SIG-M5 treated with dmso at 0.1 percent for 504 hours (cell line): ENCODE measurements at regions not wholly inside any gene's neighbourhood (a gene's known extent, or its start where the extent isn't known, plus 50 kb on each side); places are given as distances from the start of the nearest gene placed in this dataset.
"Not testable (repeated sequence)": the region's sequence is repeated elsewhere in the genome, so short reads cannot be mapped to it uniquely, and the experiment has no call there.

Experiments used
- DNase-seq: peaks from one replicate; lab custom pipeline; 2025; ENCODE audit not compliant: unreplicated experiment; lab: John Stamatoyannopoulos, UW

GRCh38 chr18:52242711-52243110, 97.3 kb upstream of the DCC start:
- no peak for DNase-seq

DNA sequence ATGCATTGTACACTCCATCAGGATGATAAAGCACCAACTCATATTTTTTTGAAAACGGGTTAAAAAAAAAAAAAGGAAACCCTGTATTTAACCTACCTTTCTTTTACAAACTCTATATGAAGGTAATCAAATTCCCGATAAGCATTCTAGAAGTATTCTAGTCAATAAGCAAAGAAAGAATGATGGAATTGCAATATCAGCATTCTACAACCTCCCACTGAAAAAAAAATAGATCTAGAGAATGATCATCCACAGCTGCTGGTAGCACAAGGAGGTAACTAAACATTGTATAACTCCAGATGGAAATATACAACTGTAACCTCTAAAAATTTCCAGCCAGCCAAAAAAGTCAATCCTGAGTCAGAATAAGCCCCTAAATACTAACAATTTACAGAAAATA, 95.3 kb upstream of the DCC start:
- DNase-seq: no peak

DNA sequence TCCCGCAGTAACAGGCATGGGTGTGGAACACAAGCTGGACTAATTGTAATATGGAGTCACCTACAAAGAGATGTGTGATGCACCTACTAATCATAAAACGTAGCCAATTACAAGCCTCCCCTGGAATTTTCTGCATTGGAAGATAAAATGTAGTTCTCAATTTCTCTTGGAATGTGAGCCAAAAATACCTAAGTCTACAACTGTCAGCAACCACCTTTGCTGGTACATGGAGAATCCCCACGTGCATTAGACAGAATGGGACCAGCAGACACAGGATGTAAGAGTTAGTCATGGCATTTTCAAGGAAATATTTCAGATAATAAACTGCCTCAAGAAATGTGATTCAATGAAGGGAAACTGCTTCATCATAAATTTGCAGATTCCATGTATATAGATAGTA, 85.6 kb upstream of the DCC start:
- DNase-seq: no peak

- not testable (repeated sequence) for DNase-seq
Observed at GRCh38 chr18:52257417-52257816, 82.6 kb upstream of the DCC start.

DNA sequence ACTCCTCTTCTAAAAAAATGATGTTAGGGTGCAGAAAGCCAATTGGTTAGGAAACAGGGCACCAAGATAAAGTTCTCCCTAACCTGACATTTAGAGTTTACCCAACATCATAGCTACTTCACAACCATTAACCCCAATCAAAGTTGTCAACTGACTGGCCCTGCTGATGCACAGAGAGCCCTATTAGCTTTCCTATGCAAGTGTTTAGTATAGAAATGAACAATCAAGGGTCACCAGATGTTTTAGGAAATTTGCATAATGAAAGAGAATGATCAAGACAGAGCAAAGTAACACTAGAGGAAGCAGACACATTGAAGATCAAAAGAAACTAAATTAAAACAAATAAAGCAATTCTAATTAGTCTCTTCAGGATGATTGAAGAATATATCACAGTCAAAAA, 64.2 kb upstream of the DCC start:
- DNase-seq: no peak

DNA sequence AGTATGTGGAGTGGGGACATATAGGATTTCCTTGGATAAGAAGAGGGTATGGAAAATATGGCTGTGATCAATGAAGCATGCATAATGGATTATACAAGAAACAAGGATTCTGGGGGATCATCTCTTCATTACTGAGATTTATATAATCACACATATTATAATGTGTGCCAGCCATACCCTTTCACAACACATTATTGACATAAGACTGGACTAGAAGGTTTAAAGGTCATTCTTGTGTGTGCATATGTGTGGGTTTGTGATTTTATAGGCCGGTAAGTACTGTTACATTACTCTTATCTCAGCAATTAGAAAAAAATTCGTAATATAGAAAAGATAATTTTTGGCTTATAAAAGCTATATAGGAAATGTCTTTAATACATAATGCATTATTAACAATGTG, 62.2 kb upstream of the DCC start:
- DNase-seq: no peak

- no peak for DNase-seq
Observed at GRCh38 chr18:52278191-52278590, 61.8 kb upstream of the DCC start.

- DNase-seq: no peak
Observed at GRCh38 chr18:52280702-52281101, 59.3 kb upstream of the DCC start.

DNA sequence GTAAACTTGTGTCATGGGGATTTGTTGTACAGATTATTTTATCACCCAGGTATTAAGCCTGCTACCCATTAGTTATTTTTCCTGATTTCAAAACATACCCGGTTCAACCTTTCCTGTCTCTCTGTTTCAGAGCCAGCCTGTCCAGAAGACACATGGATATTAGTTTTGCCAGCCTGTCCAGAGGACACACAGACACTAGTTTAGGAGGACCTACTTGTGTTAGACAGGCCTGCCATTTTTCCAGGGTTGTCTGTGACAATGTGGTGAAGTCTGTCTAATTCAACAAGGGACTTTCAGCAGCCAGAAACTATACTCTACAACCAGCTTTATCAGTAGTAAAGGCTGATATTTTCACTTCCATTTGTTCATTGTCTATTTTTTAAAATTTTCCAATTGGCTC, 56.1 kb upstream of the DCC start:
- DNase-seq: no peak

- DNase-seq: no peak
Observed at GRCh38 chr18:52286675-52287074, 53.3 kb upstream of the DCC start.

DNA sequence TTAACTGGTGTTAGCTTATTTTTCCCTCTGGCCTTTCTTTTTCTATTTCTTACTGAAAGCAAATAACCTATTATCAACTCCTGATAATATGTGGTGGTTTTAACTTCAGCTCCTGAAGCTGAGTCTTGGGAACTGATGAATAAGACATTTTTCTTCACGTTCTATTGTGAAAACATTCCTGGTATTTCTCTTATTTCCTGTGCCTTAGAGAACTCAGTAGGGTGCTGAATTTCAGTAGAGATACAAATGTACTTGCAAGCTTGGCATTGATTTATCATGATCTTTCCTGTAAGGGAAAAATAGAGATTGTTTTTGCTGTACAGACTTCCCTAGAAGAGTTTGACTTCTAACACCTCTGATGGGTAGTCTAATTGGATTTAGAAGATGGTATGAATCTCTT, 52.8 kb upstream of the DCC start:
- DNase-seq: no peak

GRCh38 chr18:52288403-52289004, 51.5 kb upstream of the DCC start:
- no peak for DNase-seq

DNA sequence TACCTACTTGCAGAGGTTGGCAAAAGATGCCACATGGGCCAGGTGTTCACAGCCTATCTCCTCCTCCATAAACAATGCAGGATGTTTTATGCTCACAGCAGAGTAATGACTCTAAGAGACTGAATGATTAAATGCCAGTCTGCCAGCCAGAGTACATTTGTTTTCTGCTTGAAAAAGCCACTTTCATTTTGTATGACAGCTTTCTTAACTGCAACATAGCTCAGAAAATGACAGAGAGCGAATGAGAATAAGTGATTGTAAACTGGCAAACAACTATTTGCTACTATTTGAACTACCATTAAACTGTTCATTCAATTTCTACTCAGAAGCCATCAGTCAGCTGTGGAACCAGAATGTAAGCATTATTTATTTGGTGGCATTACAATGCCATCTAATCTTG, 50.6 kb upstream of the DCC start:
- no peak for DNase-seq
